Natural killer cell (primary cell): ENCODE measurements at regions not wholly inside any gene's neighbourhood (a gene's known extent, or its start where the extent isn't known, plus 50 kb on each side); places are given as distances from the start of the nearest gene placed in this dataset.
A peak's percentile ranks its signal among the peaks of the same experiment; 100 is the strongest.

ENCODE experiments used
- ATAC-seq, 3 donors: fragments of 150-1000 bp in 2 of 3; fragments of 200-7000 bp in 1 of 3; cut with Tn5 transposase; 1 replicate in 1 of 3; 2 replicates in 2 of 3; pipeline ENCODE4 v1.10.0; 2021; ENCODE audit warnings: mild to moderate bottlenecking in 2 of 3, moderate library complexity in 2 of 3
- DNase-seq, 2 donors: peaks; one replicate each; pipeline versions ENCODE4 v3.0.0 to v3.0.0-alpha.2; 2013 to 2021; ENCODE audit warnings: mixed read lengths in 1 of 2
- H3K27ac ChIP-seq: one replicate; pipeline ENCODE4 v1.5.1; 2013; ENCODE audit warnings: mild to moderate bottlenecking, low read length
- H3K27me3 ChIP-seq: one replicate; pipeline ENCODE4 v1.6.1; 2013; ENCODE audit warnings: low read length; ENCODE audit not compliant: control insufficient read depth, insufficient read depth
- H3K36me3 ChIP-seq: one replicate; pipeline ENCODE4 v1.6.1; 2013; ENCODE audit warnings: low read length; ENCODE audit not compliant: control insufficient read depth, insufficient read depth
- H3K4me1 ChIP-seq: one replicate; pipeline ENCODE4 v1.6.1; 2013; ENCODE audit warnings: low read length; ENCODE audit not compliant: control insufficient read depth, insufficient read depth
- H3K4me3 ChIP-seq: one replicate; pipeline ENCODE4 v1.5.1; 2013; ENCODE audit warnings: low read length
- H3K9me3 ChIP-seq: one replicate; pipeline ENCODE4 v1.6.1; 2013; ENCODE audit warnings: low read length; ENCODE audit not compliant: control insufficient read depth, insufficient read depth
- H3K27ac Mint-ChIP-seq, 2 donors: one replicate each; pipeline ENCODE4 v1.8.0; 2022; ENCODE audit warnings: mild to moderate bottlenecking in 2 of 2, mixed read lengths in 2 of 2, moderate library complexity in 1 of 2
- H3K27me3 Mint-ChIP-seq, 2 donors: one replicate each; pipeline ENCODE4 v1.8.0; 2022; ENCODE audit warnings: low read depth in 2 of 2, mixed read lengths in 2 of 2
- H3K36me3 Mint-ChIP-seq: one replicate; pipeline ENCODE4 v1.8.0; 2022; ENCODE audit warnings: mixed read lengths
- H3K4me1 Mint-ChIP-seq, 2 donors: one replicate each; pipeline ENCODE4 v1.8.0; 2022; ENCODE audit warnings: mixed read lengths in 2 of 2
- H3K4me3 Mint-ChIP-seq: one replicate; pipeline ENCODE4 v1.8.0; 2022; ENCODE audit warnings: mild to moderate bottlenecking, moderate library complexity, mixed read lengths
- H3K9me3 Mint-ChIP-seq, 2 donors: one replicate each; pipeline ENCODE4 v1.8.0; 2022; ENCODE audit warnings: mixed read lengths in 2 of 2
- WGBS: methylation state at CpG from one replicate; pipeline ENCODE4 v1.1.7; 2013; ENCODE audit warnings: missing lambda C conversion rate; ENCODE audit not compliant: insufficient coverage; 5-methylcytosine and 5-hydroxymethylcytosine counted together
- intact Hi-C: fragments of 100-400 bp; cut with micrococcal nuclease; formaldehyde crosslinking; loops from one replicate; pipeline ENCODE4 v1.14.2; 2022
- TF ChIP-seq, protein P1 (sequence below): fragments of 200-600 bp; IDR thresholded peaks from one replicate; pipeline ENCODE4 v1.8.0; 2022; ENCODE audit warnings: antibody characterized with exemption

DNA sequence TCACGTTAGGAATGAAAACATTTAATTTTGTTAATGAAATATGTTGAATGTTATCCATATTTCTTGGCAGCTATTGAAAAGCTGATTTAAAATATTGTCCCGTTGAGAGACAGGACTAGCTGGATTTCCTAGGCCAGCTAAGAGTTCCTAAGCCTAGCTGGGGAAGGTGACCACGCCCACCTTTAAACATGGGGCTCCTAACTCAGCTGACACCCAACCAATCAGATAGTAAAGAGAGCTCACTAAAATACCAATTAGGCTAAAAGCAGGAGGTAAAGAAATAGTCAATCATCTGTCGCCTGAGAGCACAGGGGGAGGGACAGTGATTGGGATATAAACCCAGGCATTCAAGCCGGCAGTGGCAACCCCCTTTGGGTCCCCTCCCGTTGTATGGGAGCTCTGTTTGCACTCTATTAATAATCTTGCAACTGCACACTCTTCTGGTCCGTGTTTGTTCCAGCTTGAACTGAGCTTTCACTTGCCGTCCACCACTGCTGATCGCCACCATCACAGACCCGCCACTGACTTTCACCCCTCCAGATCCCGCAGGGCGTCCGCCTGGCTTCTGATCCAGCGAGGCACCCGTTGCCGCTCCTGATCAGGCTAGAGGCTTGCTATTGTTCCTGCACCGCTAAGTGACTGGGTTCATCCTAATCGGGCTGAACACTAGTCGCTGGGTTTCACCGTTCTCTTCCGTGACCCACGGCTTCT, 308.9 kb downstream of the GLUD2 start:
- Mint-ChIP-seq H3K27me3 (no peaks in the 10 kb centered on the region), H3K4me3 (no peak overlapping the region), H3K9me3 (peaks cover 2% of the 10 kb centered on the region in 2 donors), H3K4me1 (no peaks in the 10 kb centered on the region), H3K27ac (no peak overlapping the region), H3K36me3 (no peaks in the 10 kb centered on the region)
- ATAC-seq (no peak), DNase-seq (no peak)
- TF ChIP-seq, protein P1, sequence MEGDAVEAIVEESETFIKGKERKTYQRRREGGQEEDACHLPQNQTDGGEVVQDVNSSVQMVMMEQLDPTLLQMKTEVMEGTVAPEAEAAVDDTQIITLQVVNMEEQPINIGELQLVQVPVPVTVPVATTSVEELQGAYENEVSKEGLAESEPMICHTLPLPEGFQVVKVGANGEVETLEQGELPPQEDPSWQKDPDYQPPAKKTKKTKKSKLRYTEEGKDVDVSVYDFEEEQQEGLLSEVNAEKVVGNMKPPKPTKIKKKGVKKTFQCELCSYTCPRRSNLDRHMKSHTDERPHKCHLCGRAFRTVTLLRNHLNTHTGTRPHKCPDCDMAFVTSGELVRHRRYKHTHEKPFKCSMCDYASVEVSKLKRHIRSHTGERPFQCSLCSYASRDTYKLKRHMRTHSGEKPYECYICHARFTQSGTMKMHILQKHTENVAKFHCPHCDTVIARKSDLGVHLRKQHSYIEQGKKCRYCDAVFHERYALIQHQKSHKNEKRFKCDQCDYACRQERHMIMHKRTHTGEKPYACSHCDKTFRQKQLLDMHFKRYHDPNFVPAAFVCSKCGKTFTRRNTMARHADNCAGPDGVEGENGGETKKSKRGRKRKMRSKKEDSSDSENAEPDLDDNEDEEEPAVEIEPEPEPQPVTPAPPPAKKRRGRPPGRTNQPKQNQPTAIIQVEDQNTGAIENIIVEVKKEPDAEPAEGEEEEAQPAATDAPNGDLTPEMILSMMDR: no peak
- no peaks in the 10 kb centered on the region for H3K27me3 ChIP-seq
- H3K4me1 ChIP-seq: no peaks in the 10 kb centered on the region
- 93% methylated on average over 19 of the region's 22 CpGs for WGBS
- no peaks in the 10 kb centered on the region for H3K36me3 ChIP-seq
- intact Hi-C loops: no loop called here
- no peak overlapping the region for H3K4me3 ChIP-seq
- no peaks in the 10 kb centered on the region for H3K9me3 ChIP-seq
- no peak overlapping the region for H3K27ac ChIP-seq

DNA sequence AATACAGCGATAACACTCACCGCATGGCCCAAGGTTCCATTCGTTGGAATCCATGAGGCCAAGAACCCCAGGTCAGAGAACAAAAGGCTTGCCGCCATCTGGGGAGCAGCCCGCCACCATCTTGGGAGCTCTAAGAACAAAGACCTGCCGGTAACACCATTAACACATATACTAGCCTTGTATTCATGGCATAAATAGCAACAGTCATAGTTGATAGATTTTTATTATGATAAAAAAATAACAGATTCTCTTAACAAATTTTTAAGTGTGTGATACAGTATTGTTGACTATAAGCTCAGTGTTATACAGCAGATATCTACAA, 309.4 kb downstream of the GLUD2 start:
- Mint-ChIP-seq H3K4me1 (no peaks in the 10 kb centered on the region), H3K36me3 (no peaks in the 10 kb centered on the region), H3K27ac (no peak overlapping the region), H3K9me3 (peaks cover 2% of the 10 kb centered on the region in 2 donors), H3K27me3 (no peaks in the 10 kb centered on the region), H3K4me3 (no peak overlapping the region)
- ATAC-seq: no peak
- no peak for DNase-seq
- TF ChIP-seq, protein P1: no peak
- intact Hi-C loops: no loop called here
- Histone ChIP-seq H3K4me1 (no peaks in the 10 kb centered on the region), H3K9me3 (no peaks in the 10 kb centered on the region), H3K36me3 (no peaks in the 10 kb centered on the region), H3K27ac (no peak overlapping the region), H3K27me3 (no peaks in the 10 kb centered on the region), H3K4me3 (no peak overlapping the region)
- WGBS: 95% methylated on average over 3 of the region's 6 CpGs

DNA sequence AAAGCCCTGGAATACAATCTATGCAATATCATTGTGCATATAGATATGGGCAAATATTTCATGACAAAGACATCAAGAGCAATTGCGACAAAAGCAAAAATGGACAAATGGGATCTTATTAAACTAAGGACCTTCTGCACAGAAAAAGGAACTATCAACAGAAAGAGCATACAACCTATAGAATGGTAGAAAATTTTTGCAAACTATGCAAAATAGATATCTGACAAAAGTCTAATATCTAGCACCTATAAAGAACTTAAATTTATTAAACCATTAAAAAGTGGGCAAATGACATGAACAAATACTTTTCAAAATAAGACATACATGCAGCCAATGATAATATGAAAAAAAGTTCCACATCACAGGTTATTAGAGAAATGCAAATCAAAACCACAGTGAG, 312.9 kb downstream of the GLUD2 start:
- H3K36me3 Mint-ChIP-seq: no peaks in the 10 kb centered on the region
- TF ChIP-seq, protein P1: no peak
- H3K4me1 ChIP-seq: no peaks in the 10 kb centered on the region
- H3K9me3 Mint-ChIP-seq: peaks cover 4 to 7% of the 10 kb centered on the region in 2 donors
- no peak overlapping the region for H3K4me3 ChIP-seq
- no peak overlapping the region for H3K4me3 Mint-ChIP-seq
- intact Hi-C loops: no loop called here
- no peak for DNase-seq
- no peaks in the 10 kb centered on the region for H3K4me1 Mint-ChIP-seq
- no peaks in the 10 kb centered on the region for H3K27me3 ChIP-seq
- no peaks in the 10 kb centered on the region for H3K27me3 Mint-ChIP-seq
- H3K27ac ChIP-seq: no peak overlapping the region
- H3K36me3 ChIP-seq: no peaks in the 10 kb centered on the region
- ATAC-seq: no peak
- H3K27ac Mint-ChIP-seq: no peak overlapping the region
- H3K9me3 ChIP-seq: no peaks in the 10 kb centered on the region
- WGBS: no CpG with 5 or more reads among the region's 1 CpG

DNA sequence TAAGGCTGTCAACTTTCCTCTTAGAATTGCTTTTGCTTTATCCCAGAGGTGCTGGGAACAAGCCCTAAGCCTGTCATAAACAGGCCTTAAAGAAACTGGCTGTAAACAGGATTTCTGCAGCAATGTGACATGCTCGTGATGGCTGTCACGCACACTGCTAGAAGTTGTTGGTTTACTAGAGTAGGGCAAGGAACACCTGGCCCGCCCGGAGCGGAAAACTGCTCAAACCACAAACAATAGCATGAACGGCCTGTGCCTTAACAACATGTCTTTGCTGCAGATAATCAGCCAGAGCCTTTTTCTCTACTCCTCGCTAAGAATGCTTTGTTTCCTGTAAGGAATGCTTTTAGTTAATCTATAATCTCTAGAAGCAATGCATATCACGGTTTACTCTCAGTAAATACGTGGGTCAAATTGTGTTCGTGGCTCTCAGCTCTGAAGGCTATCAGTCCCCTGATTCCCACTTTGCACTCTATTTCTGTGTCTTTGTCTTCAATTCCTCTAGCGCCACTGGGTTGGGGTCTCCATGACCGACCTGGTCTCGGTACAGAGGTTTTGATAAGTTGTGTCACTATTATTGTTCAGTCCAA, 318.3 kb downstream of the GLUD2 start:
- ATAC-seq (no peak), DNase-seq (peak in 1 of 2 donors; percentile 2)
- Mint-ChIP-seq H3K27ac (no peak overlapping the region), H3K9me3 (peaks cover 3 to 6% of the 10 kb centered on the region in 2 donors), H3K4me1 (no peaks in the 10 kb centered on the region), H3K27me3 (no peaks in the 10 kb centered on the region), H3K4me3 (no peak overlapping the region), H3K36me3 (no peaks in the 10 kb centered on the region)
- intact Hi-C loops: no loop called here
- Histone ChIP-seq H3K27me3 (no peaks in the 10 kb centered on the region), H3K27ac (no peak overlapping the region), H3K4me1 (no peaks in the 10 kb centered on the region), H3K4me3 (no peak overlapping the region), H3K9me3 (no peaks in the 10 kb centered on the region), H3K36me3 (no peaks in the 10 kb centered on the region)
- 74% methylated on average over 9 of the region's 13 CpGs for WGBS
- TF ChIP-seq, protein P1: no peak
